B cell (primary cell): ENCODE measurements at regions not wholly inside any gene's neighbourhood (a gene's known extent, or its start where the extent isn't known, plus 50 kb on each side); places are given as distances from the start of the nearest gene placed in this dataset.

Experiments used
- CTCF ChIP-seq: fragments of 200-600 bp; IDR thresholded peaks from one replicate; pipeline ENCODE4 v1.8.0; 2022; ENCODE audit warnings: antibody characterized with exemption, mild to moderate bottlenecking
- EZH2 ChIP-seq: IDR thresholded peaks from 2 replicates; pipeline ENCODE4 v1.6.1; 2012; ENCODE audit warnings: borderline replicate concordance, low read depth, mild to moderate bottlenecking, moderate library complexity, low read length; ENCODE audit not compliant: insufficient read depth, poor library complexity, severe bottlenecking

- no peak for TF ChIP-seq CTCF
- TF ChIP-seq EZH2, result no peak
Measured at GRCh38 chr2:128545085-128545484, 226.4 kb upstream of the HS6ST1 start.
